NCI-H1694 (cell line): ENCODE measurements at regions not wholly inside any gene's neighbourhood (a gene's known extent, or its start where the extent isn't known, plus 50 kb on each side); places are given as distances from the start of the nearest gene placed in this dataset.

ENCODE experiments used
- DNase-seq: peaks from one replicate; lab custom pipeline; 2025; lab: John Stamatoyannopoulos, UW

DNA sequence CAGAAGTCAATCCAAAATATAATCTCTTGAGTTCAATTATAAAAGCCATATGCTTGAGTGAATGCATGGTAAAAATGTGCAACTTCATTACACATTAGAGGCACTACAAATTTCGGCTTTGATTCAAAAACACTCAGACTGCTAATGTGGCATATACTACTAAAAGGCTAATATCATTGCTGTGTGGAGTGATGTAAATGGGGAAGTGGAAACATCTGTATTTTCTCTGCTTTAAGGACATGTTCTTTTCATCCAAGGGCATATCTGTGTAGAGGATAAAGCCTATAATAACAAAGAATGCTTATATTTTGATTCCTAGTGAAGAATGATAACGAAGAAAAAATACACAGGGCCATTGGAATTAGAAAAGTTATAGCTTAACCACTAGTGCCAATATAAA, 643.9 kb upstream of the ZNF608 start:
- DNase-seq, result no peak

GRCh38 chr5:125393221-125393815, 646.9 kb upstream of the ZNF608 start:
- DNase-seq, result no peak

- no peak for DNase-seq
These were observed 648.3 kb upstream of the ZNF608 start for GRCh38 chr5:125394661-125395280.

DNA sequence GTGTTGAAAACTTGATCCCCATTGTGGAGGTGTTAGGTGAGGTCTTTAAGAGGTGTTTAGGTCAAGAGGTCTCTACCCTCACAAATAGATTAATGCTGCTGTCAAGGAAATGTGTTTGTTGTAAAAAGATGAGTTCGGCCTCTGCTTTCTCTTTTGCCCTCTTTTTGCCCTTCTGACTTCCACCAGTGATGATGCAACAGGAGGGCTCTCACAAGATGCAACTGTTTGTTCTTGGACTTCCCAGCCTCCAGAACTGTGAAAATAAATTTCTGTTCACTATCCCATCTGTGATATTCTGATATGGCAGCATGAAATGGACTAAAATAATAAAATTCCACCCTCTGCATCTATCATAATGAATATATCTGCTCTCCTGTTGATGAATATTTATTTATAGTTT, 650.0 kb upstream of the ZNF608 start:
- DNase-seq, result no peak

DNA sequence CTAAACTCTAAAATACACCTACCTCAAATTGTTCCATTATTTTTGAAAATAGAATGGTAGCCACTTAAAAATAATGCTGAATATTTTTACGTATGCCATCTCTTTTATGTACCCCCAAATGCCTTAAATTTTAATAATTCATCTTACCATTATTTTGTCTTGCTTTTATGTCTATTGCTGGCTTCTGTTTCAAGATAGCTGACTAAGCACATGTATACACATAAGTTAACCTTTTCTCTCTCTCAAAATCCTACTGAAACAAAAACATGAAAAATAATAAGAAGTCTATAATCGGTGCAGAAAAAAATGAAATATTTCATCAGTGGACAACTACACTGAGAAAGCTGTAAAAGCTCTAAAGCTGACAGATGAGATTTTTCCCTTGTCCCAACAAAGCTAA, 652.0 kb upstream of the ZNF608 start:
- DNase-seq, result no peak

DNA sequence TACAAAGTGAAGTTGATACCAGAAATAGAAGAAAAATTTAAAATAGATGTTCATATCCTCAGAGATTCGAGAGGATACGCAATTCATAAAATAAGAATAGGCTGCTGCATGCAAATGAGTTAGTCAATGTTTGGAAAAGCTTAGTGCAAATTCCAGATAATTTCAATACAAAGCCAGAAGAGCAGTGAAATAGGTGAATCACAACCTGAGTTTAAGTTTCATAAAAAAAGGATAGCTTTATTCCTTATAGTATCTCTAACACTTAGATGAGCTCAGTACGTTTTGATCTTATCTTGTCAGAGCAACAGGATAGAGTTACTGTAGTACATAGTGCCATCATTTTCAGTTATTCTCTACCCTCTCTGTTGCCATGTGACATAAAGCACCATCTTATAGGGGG, 653.4 kb upstream of the ZNF608 start:
- DNase-seq, result no peak

GRCh38 chr5:125401724-125402622, 655.5 kb upstream of the ZNF608 start:
- DNase-seq, result no peak

DNA sequence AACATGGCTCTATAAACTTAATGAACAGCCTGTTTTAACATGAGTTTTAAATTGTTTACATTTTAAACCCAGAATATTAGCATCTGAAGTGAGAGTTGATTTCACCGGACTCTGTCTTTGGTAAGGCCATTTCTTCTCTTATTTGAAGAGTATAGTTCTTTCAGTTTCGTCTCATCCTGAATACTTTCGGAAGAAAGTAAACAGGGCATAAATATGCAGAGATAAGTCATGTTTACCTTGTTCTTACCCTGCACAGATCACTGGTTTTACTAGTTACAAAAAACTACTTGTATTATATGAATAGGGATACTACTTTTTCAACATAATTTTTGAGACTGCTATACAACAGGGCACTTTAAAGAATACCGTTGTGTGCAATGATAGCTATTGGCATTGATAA, 656.3 kb upstream of the ZNF608 start:
- no peak for DNase-seq

DNA sequence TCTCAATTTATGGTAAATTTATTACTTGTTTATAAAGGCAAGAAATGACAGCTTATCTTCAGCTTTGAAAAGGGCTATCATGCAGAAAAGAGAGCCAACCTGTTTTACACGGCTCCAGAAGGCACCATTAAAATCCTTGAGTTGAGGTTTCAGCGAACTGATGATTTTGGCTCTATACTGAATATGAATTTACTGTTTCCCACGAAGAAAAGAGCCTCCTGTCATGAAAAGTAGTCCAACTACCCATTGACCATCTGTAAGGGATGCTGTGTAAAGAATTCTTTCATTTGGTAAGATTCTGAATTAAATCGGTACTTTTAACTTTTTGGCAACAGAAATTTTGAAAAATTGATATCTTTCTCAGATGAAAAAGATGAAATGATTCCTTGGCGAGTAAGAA, 657.6 kb upstream of the ZNF608 start:
- DNase-seq, result no peak

- no peak for DNase-seq
These were observed 662.2 kb upstream of the ZNF608 start for GRCh38 chr5:125408448-125409233.

- no peak for DNase-seq
These were observed 662.9 kb upstream of the ZNF608 start for GRCh38 chr5:125409234-125409860.

DNA sequence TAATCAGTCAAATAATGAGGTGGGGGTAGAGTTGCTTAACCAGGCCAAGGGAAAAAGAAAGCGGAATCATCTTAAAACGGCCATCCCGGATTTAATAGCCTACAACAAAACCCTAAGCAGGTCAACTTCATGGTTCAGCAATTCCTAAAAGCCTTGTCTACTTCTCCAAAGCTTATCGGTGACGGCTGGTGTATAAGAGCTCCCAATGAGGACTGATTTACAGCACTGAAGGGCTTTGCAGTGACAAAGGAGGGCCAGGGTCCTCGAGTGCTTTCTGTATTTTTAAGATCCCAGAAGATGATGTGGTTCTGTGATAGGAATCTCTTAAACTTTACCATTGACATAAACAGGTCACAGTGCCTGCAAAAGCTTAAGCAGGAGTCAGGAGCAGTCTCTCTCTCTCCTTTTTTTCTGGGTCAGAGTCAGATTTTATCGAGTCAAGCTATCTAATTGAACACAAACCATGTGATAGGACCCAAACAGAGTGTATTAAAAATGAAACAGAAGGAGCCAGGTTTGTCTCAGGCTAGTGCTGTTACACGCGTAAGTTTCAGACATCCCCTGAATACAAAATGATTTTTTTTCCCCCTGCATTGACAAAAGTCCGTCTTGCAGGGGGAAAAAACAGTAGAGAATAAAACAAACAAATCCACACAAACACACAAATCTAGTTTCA, 663.6 kb upstream of the ZNF608 start:
- no peak for DNase-seq

GRCh38 chr5:125410537-125411070, 664.2 kb upstream of the ZNF608 start:
- DNase-seq, result peak; percentile 39

- peak; percentile 55 for DNase-seq
These were observed 664.8 kb upstream of the ZNF608 start for GRCh38 chr5:125411071-125411743.

DNA sequence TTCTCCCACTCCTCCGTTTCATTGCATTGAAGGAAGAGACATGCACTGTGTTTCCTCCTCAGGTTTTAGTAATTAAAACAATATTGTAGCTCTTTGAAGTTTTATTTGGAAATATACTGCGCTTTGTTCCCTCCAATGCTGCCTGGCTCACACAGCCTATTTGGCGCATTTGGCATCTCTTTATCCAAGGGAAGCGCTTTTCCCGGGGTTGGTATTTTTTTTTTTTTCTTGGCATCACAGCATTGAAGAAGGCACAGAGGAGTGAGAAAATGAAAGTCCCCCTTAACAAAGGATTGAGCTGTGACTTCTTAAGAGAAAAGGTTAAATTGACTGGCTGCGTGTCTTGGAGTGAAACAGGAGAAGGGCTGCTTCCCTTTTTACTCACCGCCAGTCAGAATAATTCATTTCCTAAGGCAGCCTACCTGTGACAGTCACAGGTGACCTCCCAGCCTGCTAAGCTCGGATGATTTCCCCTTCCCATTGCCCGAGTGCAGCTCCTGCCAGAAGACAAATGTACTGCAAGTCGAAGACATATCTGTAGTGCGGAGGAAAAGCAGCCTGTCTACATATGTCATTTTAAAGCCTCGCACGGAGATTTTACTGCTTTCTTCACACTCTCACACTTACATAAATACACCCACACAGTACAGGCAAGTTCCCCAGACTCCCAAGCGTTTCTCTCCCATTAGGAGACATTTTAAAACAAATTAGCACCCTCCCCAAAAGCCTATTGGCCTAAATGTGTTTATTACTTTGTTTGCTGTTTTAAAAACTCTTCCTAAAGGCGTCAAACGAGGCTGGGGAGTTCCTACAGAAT, 665.5 kb upstream of the ZNF608 start:
- DNase-seq, result peak; percentile 25

GRCh38 chr5:125412561-125413495, 666.4 kb upstream of the ZNF608 start:
- DNase-seq, result peak; percentile 96

DNA sequence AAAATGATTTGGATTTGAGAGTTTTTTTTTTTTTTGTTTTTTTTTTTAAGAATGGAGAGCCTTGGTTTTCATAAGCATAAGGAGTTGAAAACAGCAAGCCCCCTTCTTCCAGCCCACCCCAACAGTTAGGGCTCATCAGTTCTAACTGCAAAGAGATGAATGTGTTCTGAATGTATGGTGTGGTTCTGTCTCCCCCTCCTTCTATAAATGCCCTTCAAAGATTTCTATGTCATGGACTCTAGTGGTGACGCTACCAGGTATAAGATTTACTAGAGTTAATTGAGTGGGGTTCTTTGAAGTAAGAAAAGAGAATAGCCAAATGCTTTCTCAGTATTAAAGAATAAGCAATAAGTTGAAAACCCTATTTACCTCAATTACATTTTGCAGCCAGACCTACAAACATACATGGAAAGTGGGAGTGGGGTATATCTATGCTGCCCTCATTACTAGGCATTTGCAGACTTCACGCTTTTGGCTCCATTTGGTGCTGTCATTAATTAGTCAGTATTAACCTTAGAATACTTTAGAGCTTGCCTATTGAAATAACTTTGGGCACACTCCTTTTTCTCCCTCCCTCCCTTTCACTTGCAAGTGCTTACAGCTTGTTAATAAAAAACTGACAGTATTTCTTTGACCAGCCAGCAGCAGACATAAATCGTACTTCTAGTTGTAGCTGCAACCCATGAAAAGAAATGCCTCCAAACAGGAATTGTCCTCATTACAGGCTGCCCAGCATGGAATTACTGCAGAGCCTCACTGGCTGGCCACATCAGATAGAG, 667.2 kb upstream of the ZNF608 start:
- peak; percentile 38 for DNase-seq

DNA sequence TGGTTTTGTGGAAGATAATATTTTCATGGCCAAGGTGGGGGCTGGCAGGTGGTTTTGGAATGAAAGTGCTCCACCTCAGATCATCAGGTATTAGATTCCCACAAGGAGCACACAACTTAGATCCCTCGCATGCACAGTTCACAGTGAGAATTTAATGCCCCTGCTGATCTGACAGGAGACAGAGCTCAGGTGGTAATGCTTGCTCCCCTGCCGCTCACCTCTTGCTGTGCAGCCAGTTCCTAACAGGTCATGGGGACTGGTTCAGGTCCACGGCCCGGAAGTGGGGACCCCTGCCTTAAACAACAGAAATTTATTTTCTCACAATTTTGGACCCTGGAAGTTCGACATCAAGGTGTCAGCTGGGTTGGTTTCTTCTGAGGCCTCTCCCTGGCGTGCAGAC, 668.7 kb upstream of the ZNF608 start:
- DNase-seq, result no peak
